ENCODE measurements at regions not wholly inside any gene's neighbourhood (a gene's known extent, or its start where the extent isn't known, plus 50 kb on each side); places are given as distances from the start of the nearest gene placed in this dataset.

GRCh38 chr22:22084089-22084711 lies 101.6 kb upstream of the TOP3B start:
- CTCF ChIA-PET = interaction anchor here (0.6 to 1.0 kb wide), 4 partner anchors 11 to 1276 kb away, joined by 3 read pairs; no protein-coding TSS in a partner anchor
- BruUV-seq (replicated peaks) = no TSS peak
- no peak overlapping the region for H3K4me3 Mint-ChIP-seq (ENCODE audit: unreplicated experiment)
- H3K36me3 Mint-ChIP-seq (ENCODE audit: insufficient read depth, unreplicated experiment) = no peaks in the 10 kb centered on the region
- POLR2A ChIA-PET = no interaction called here
- peaks cover 31% of the 10 kb centered on the region for H3K27me3 Mint-ChIP-seq (ENCODE audit: insufficient read depth, unreplicated experiment)
- intact Hi-C loops (cut with micrococcal nuclease) = no loop called here
- peaks cover 4% of the 10 kb centered on the region for H3K4me1 Mint-ChIP-seq (ENCODE audit: insufficient read depth, unreplicated experiment)
- DNase-seq (ENCODE audit: unreplicated experiment) = no peak
- TF ChIP-seq CTCF (IDR thresholded peaks at IDR 0.05; ENCODE audit: unreplicated experiment) = no peak
- no peaks in the 10 kb centered on the region for H3K9me3 Mint-ChIP-seq (ENCODE audit: unreplicated experiment)
- no peak overlapping the region for H3K27ac Mint-ChIP-seq (ENCODE audit: low read depth, unreplicated experiment)

DNA sequence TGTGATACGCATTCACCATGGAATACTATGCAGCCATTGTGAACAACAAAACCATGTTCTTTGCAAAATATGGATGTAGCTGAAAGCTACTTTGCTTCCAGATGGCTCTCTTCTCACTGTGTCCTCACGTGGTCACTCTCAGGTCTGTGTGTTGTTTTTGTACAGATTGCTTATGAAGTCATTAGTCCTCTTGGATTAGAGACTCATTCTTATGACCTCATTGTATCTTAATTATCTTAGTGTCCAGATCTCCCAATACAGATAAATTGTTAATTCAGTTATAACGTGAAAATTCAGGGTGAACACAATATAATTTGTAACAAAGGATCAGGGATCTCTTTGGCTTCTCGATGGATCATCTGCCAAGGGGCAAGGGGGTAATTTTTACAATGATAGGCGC lies 100.4 kb upstream of the TOP3B start:
- intact Hi-C loops (cut with micrococcal nuclease) = no loop called here
- TF ChIP-seq CTCF (IDR thresholded peaks at IDR 0.05; ENCODE audit: unreplicated experiment) = no peak
- POLR2A ChIA-PET = no interaction called here
- Mint-ChIP-seq H3K27me3 (ENCODE audit: insufficient read depth, unreplicated experiment) (peaks cover 31% of the 10 kb centered on the region), H3K9me3 (ENCODE audit: unreplicated experiment) (no peaks in the 10 kb centered on the region), H3K27ac (ENCODE audit: low read depth, unreplicated experiment) (no peak overlapping the region), H3K36me3 (ENCODE audit: insufficient read depth, unreplicated experiment) (no peaks in the 10 kb centered on the region), H3K4me3 (ENCODE audit: unreplicated experiment) (no peak overlapping the region), H3K4me1 (ENCODE audit: insufficient read depth, unreplicated experiment) (peaks cover 4% of the 10 kb centered on the region)
- DNase-seq (ENCODE audit: unreplicated experiment) = no peak
- CTCF ChIA-PET = interaction anchor here (0.5 to 0.7 kb wide), 3 partner anchors 33 to 153 kb away, joined by 3 to 4 read pairs (median 3); no protein-coding TSS in a partner anchor
- BruUV-seq (replicated peaks) = no TSS peak

- no peak for TF ChIP-seq CTCF (IDR thresholded peaks at IDR 0.05; ENCODE audit: unreplicated experiment)
- intact Hi-C loops (cut with micrococcal nuclease) = no loop called here
- Mint-ChIP-seq H3K4me3 (ENCODE audit: unreplicated experiment) (no peak overlapping the region), H3K27me3 (ENCODE audit: insufficient read depth, unreplicated experiment) (peaks cover 31% of the 10 kb centered on the region), H3K9me3 (ENCODE audit: unreplicated experiment) (no peaks in the 10 kb centered on the region), H3K4me1 (ENCODE audit: insufficient read depth, unreplicated experiment) (peaks cover 7% of the 10 kb centered on the region), H3K36me3 (ENCODE audit: insufficient read depth, unreplicated experiment) (no peaks in the 10 kb centered on the region), H3K27ac (ENCODE audit: low read depth, unreplicated experiment) (no peak overlapping the region)
- DNase-seq (ENCODE audit: unreplicated experiment) = no peak
- CTCF ChIA-PET = no interaction called here
- POLR2A ChIA-PET = interaction anchor here (0.6 kb wide), 1 partner anchor 281 kb away, joined by 3 read pairs; no protein-coding TSS in a partner anchor
- no TSS peak for BruUV-seq (replicated peaks)
These were observed 99.7 kb upstream of the TOP3B start for GRCh38 chr22:22082229-22082835.

DNA sequence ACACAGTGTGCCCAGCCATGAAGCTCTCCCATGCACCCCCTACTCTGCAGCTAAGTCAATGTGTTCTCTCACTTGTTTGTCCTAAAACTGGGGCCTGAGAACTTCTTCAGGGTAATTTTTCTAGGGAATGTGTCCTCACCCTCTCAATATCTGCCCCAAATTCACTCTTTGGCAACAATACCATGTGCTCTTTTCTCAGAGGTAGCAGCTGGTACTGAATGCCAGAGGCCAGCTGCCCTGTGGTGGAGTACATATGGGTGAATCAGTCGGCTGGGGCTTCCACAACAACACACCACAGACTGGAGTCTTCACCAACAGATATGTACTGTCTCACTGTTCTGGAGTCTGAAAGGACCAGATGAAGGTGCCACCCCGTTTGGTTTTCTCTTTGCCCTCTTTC lies 97.7 kb upstream of the TOP3B start:
- ChIA-PET POLR2A (interaction anchor here (0.9 kb wide), 1 partner anchor 10 kb away, joined by 3 read pairs; no protein-coding TSS in a partner anchor), CTCF (interaction anchor here (1.3 kb wide), 1 partner anchor 11 kb away, joined by 4 read pairs; no protein-coding TSS in a partner anchor)
- BruUV-seq (replicated peaks) = no TSS peak
- Mint-ChIP-seq H3K27ac (ENCODE audit: low read depth, unreplicated experiment) (no peak overlapping the region), H3K9me3 (ENCODE audit: unreplicated experiment) (no peaks in the 10 kb centered on the region), H3K27me3 (ENCODE audit: insufficient read depth, unreplicated experiment) (peaks cover 31% of the 10 kb centered on the region), H3K4me3 (ENCODE audit: unreplicated experiment) (no peak overlapping the region), H3K36me3 (ENCODE audit: insufficient read depth, unreplicated experiment) (no peaks in the 10 kb centered on the region), H3K4me1 (ENCODE audit: insufficient read depth, unreplicated experiment) (peaks cover 20% of the 10 kb centered on the region)
- intact Hi-C loops (cut with micrococcal nuclease) = no loop called here
- TF ChIP-seq CTCF (IDR thresholded peaks at IDR 0.05; ENCODE audit: unreplicated experiment) = no peak
- DNase-seq (ENCODE audit: unreplicated experiment) = no peak

Measured in MCF 10A (cell line).